Mammary epithelial cell (primary cell): ENCODE measurements at regions not wholly inside any gene's neighbourhood (a gene's known extent, or its start where the extent isn't known, plus 50 kb on each side); places are given as distances from the start of the nearest gene placed in this dataset.

Experiments
- EZH2 ChIP-seq: IDR thresholded peaks from 2 replicates; pipeline ENCODE4 v1.6.1; 2012; ENCODE audit warnings: low read length, inconsistent platforms, borderline replicate concordance
- TF ChIP-seq, protein P1 (sequence below), 2 donors: IDR thresholded peaks in 1 of 2; conservative IDR thresholded peaks in 1 of 2; 2 replicates each; pipeline ENCODE4 v1.5.1; 2011 to 2012; ENCODE audit warnings: inconsistent platforms in 2 of 2, low read length in 2 of 2, mild to moderate bottlenecking in 2 of 2, control low read depth in 1 of 2, low read depth in 1 of 2; ENCODE audit not compliant: insufficient read depth in 1 of 2; ENCODE audit errors: extremely low read depth in 1 of 2

- TF ChIP-seq, protein P1, sequence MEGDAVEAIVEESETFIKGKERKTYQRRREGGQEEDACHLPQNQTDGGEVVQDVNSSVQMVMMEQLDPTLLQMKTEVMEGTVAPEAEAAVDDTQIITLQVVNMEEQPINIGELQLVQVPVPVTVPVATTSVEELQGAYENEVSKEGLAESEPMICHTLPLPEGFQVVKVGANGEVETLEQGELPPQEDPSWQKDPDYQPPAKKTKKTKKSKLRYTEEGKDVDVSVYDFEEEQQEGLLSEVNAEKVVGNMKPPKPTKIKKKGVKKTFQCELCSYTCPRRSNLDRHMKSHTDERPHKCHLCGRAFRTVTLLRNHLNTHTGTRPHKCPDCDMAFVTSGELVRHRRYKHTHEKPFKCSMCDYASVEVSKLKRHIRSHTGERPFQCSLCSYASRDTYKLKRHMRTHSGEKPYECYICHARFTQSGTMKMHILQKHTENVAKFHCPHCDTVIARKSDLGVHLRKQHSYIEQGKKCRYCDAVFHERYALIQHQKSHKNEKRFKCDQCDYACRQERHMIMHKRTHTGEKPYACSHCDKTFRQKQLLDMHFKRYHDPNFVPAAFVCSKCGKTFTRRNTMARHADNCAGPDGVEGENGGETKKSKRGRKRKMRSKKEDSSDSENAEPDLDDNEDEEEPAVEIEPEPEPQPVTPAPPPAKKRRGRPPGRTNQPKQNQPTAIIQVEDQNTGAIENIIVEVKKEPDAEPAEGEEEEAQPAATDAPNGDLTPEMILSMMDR (conservative IDR thresholded peaks at IDR 0.05 in 1 of 2, IDR thresholded peaks at IDR 0.05 in 1 of 2; ENCODE audit: extremely low read depth in 1 of 2, insufficient read depth in 1 of 2, low read depth in 1 of 2, low read length in 2 of 2), result no peak
- no peak for TF ChIP-seq EZH2
These were observed 555.7 kb downstream of the PCDH7 start for GRCh38 chr4:31275906-31276305.
